ENCODE measurements at regions not wholly inside any gene's neighbourhood (a gene's known extent, or its start where the extent isn't known, plus 50 kb on each side); places are given as distances from the start of the nearest gene placed in this dataset.

DNA sequence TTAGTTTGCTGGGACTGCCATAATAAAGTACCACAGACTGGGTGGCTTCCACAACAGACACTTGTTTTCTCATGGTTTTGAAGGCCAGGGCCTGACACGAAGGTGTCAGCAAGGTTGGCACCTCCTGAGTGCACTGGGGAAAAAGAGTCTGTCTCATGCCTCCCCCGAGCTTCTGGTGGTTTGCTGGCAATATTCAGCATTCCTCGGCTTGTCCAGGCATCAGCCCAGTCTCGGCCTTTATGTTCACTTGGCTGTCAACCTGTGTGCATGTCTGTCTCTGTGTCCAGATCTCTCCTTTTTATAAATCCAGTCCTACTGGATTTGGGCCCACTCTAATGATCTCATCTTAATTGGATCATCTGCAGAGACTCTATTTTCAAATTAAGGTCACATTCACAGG, 72.6 kb downstream of the DOP1B start:
- no peak for TF ChIP-seq CBFB (CRISPR knock-in tag; IDR thresholded peaks at IDR 0.05)
- no peak for TF ChIP-seq ESRRA (IDR thresholded peaks at IDR 0.05; ENCODE audit: borderline replicate concordance, low read depth)
- TF ChIP-seq, protein P1, sequence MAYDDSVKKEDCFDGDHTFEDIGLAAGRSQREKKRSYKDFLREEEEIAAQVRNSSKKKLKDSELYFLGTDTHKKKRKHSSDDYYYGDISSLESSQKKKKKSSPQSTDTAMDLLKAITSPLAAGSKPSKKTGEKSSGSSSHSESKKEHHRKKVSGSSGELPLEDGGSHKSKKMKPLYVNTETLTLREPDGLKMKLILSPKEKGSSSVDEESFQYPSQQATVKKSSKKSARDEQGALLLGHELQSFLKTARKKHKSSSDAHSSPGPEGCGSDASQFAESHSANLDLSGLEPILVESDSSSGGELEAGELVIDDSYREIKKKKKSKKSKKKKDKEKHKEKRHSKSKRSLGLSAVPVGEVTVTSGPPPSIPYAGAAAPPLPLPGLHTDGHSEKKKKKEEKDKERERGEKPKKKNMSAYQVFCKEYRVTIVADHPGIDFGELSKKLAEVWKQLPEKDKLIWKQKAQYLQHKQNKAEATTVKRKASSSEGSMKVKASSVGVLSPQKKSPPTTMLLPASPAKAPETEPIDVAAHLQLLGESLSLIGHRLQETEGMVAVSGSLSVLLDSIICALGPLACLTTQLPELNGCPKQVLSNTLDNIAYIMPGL (CRISPR knock-in tag; IDR thresholded peaks at IDR 0.05): no peak
- TF ChIP-seq EGR1 (conservative IDR thresholded peaks at IDR 0.05): no peak
- no peak for TF ChIP-seq POLR2AphosphoS5 (IDR thresholded peaks at IDR 0.05; ENCODE audit: control insufficient read depth, insufficient read depth, low read depth, low read length)
- no peak for TF ChIP-seq CBFA2T2 (conservative IDR thresholded peaks at IDR 0.05)
- no peak for TF ChIP-seq ZBTB40 (IDR thresholded peaks at IDR 0.05)
- TF ChIP-seq ZBTB40 (CRISPR knock-in tag; IDR thresholded peaks at IDR 0.05): no peak
- no peak for TF ChIP-seq HNRNPH1 (optimal IDR thresholded peaks at IDR 0.05; ENCODE audit: low read depth, low read length)
- TF ChIP-seq GABPA (tag; conservative IDR thresholded peaks at IDR 0.05; ENCODE audit: low read depth): no peak
- TF ChIP-seq ZFX (CRISPR knock-in tag; IDR thresholded peaks at IDR 0.05): no peak
- no peak for TF ChIP-seq SPI1 (IDR thresholded peaks at IDR 0.05; ENCODE audit: borderline replicate concordance, low read depth, low read length)
- TF ChIP-seq RBM22 (IDR thresholded peaks at IDR 0.05; ENCODE audit: low read depth, low read length, poor library complexity, severe bottlenecking): no peak

Measured in K562 (cell line).